ENCODE measurements at regions not wholly inside any gene's neighbourhood (a gene's known extent, or its start where the extent isn't known, plus 50 kb on each side); places are given as distances from the start of the nearest gene placed in this dataset.

DNA sequence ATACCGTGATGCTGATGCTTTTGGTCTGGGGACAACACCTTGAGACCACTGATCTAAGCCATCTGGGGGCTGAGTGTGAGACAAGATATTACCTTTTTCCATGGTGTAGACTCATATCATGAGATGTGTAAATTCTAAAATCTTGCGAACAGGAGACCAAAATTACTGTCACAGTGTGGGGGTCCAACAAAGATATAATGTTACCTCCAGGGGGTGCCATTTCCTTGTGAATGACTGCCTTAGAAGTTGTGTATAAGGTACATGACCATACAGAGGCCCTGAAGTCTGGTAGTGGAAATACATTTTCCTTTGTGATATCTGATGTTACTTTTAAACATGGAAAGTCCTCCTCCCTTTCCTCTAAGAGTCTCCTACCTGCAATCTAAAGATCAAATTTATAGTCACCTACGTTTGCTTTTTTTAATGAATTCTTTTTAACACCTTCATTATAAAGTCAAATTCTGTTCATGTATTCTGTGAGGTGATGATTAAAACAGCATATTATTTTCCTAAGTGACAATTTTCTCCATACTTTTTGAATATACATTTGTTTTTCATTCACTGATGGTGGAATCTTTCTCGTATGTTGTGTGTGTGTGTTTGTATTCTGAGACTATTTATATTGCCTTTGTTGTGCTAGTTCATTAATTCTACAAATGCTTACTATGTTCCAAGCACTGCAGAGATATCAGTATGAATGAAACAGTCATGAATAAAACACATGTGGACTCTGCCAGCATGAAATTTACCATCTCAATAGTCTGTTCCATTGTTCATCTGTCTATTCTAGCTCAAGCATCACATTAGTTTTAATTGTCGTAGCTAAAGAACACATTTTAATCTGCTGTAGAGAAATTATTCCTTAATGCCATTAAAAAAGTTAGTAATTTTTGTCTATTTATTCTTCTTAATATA lies 113.7 kb downstream of the RFC3 start:
- Mint-ChIP-seq H3K27ac (no peak overlapping the region), H3K4me1 (ENCODE audit: low read depth) (no peaks in the 10 kb centered on the region), H3K4me3 (no peak overlapping the region), H3K9me3 (no peaks in the 10 kb centered on the region), H3K27me3 (no peaks in the 10 kb centered on the region), H3K36me3 (ENCODE audit: low read depth) (no peaks in the 10 kb centered on the region)
- no peak overlapping the region for H3K4me3 ChIP-seq (ENCODE audit: low read length)
- TF ChIP-seq, protein P1, sequence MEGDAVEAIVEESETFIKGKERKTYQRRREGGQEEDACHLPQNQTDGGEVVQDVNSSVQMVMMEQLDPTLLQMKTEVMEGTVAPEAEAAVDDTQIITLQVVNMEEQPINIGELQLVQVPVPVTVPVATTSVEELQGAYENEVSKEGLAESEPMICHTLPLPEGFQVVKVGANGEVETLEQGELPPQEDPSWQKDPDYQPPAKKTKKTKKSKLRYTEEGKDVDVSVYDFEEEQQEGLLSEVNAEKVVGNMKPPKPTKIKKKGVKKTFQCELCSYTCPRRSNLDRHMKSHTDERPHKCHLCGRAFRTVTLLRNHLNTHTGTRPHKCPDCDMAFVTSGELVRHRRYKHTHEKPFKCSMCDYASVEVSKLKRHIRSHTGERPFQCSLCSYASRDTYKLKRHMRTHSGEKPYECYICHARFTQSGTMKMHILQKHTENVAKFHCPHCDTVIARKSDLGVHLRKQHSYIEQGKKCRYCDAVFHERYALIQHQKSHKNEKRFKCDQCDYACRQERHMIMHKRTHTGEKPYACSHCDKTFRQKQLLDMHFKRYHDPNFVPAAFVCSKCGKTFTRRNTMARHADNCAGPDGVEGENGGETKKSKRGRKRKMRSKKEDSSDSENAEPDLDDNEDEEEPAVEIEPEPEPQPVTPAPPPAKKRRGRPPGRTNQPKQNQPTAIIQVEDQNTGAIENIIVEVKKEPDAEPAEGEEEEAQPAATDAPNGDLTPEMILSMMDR (IDR thresholded peaks at IDR 0.05): no peak
- ATAC-seq (ENCODE audit: poor library complexity) (no peak), DNase-seq (peak in 1 of 14 experiments; percentile 3)
- H3K36me3 ChIP-seq (ENCODE audit: insufficient read depth, low read length): no peaks in the 10 kb centered on the region
- ChIA-PET POLR2A (no interaction called here), CTCF (no interaction called here)
- H3K4me1 ChIP-seq (ENCODE audit: insufficient read depth, low read length): no peaks in the 10 kb centered on the region
- intact Hi-C loops (cut with DNase I, micrococcal nuclease): no loop called here
- H3K27me3 ChIP-seq (ENCODE audit: control insufficient read depth in 1 of 2, insufficient read depth in 2 of 2, low read length in 2 of 2): no peaks in the 10 kb centered on the region
- H3K9me3 ChIP-seq (ENCODE audit: control insufficient read depth in 1 of 2, insufficient read depth in 1 of 2, low read length in 2 of 2): no peaks in the 10 kb centered on the region
- no peak overlapping the region for H3K27ac ChIP-seq (ENCODE audit: low read depth in 1 of 2, low read length in 2 of 2)

- intact Hi-C loops (cut with DNase I, micrococcal nuclease): no loop called here
- H3K4me3 Mint-ChIP-seq: no peak overlapping the region
- Histone ChIP-seq H3K27ac (ENCODE audit: low read depth in 1 of 2, low read length in 2 of 2) (no peak overlapping the region), H3K36me3 (ENCODE audit: insufficient read depth, low read length) (no peaks in the 10 kb centered on the region), H3K4me1 (ENCODE audit: insufficient read depth, low read length) (no peaks in the 10 kb centered on the region), H3K9me3 (ENCODE audit: control insufficient read depth in 1 of 2, insufficient read depth in 1 of 2, low read length in 2 of 2) (no peaks in the 10 kb centered on the region), H3K27me3 (ENCODE audit: control insufficient read depth in 1 of 2, insufficient read depth in 2 of 2, low read length in 2 of 2) (no peaks in the 10 kb centered on the region), H3K4me3 (ENCODE audit: low read length) (no peak overlapping the region)
- ATAC-seq (ENCODE audit: poor library complexity) (no peak), DNase-seq (no peak)
- ChIA-PET CTCF (no interaction called here), POLR2A (no interaction called here)
- TF ChIP-seq, protein P1 (IDR thresholded peaks at IDR 0.05): no peak
- H3K36me3 Mint-ChIP-seq (ENCODE audit: low read depth): no peaks in the 10 kb centered on the region
- no peaks in the 10 kb centered on the region for H3K27me3 Mint-ChIP-seq
- no peak overlapping the region for H3K27ac Mint-ChIP-seq
- no peaks in the 10 kb centered on the region for H3K4me1 Mint-ChIP-seq (ENCODE audit: low read depth)
- no peaks in the 10 kb centered on the region for H3K9me3 Mint-ChIP-seq
These were observed 114.9 kb downstream of the RFC3 start for GRCh38 chr13:33932769-33933406.

- no peaks in the 10 kb centered on the region for H3K27me3 ChIP-seq (ENCODE audit: control insufficient read depth in 1 of 2, insufficient read depth in 2 of 2, low read length in 2 of 2)
- no peaks in the 10 kb centered on the region for H3K4me1 ChIP-seq (ENCODE audit: insufficient read depth, low read length)
- no peak for DNase-seq
- no peak for ATAC-seq (ENCODE audit: poor library complexity)
- CTCF ChIA-PET: no interaction called here
- H3K9me3 ChIP-seq (ENCODE audit: control insufficient read depth in 1 of 2, insufficient read depth in 1 of 2, low read length in 2 of 2): no peaks in the 10 kb centered on the region
- POLR2A ChIA-PET: no interaction called here
- no peak overlapping the region for H3K4me3 Mint-ChIP-seq
- H3K27me3 Mint-ChIP-seq: no peaks in the 10 kb centered on the region
- no peak overlapping the region for H3K4me3 ChIP-seq (ENCODE audit: low read length)
- H3K36me3 Mint-ChIP-seq (ENCODE audit: low read depth): no peaks in the 10 kb centered on the region
- H3K27ac ChIP-seq (ENCODE audit: low read depth in 1 of 2, low read length in 2 of 2): no peak overlapping the region
- intact Hi-C loops (cut with DNase I, micrococcal nuclease): no loop called here
- H3K27ac Mint-ChIP-seq: no peak overlapping the region
- no peaks in the 10 kb centered on the region for H3K9me3 Mint-ChIP-seq
- no peaks in the 10 kb centered on the region for H3K36me3 ChIP-seq (ENCODE audit: insufficient read depth, low read length)
- TF ChIP-seq, protein P1 (IDR thresholded peaks at IDR 0.05): no peak
- H3K4me1 Mint-ChIP-seq (ENCODE audit: low read depth): no peaks in the 10 kb centered on the region
These were observed 115.9 kb downstream of the RFC3 start for GRCh38 chr13:33933810-33934209.
